ENCODE measurements at regions not wholly inside any gene's neighbourhood (a gene's known extent, or its start where the extent isn't known, plus 50 kb on each side); places are given as distances from the start of the nearest gene placed in this dataset.

DNA sequence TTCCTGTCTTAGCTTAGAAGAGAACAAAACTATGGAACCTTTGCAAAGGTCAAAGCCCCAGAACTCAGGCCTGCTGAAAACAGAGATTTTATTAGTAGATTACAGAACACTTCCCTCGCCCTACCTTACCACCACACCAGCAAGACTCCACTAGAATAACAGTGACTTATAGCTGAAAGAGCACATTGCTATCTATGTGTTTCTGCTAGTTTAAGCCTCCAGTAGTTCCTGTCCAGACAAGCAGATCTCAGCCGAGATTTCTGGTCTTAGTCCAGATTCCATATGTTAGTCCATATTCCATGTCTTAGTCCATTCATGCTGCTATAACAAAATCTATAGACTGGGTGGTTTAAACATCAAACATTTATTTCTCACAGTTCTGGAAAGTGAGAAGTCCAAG lies 412.3 kb upstream of the ID4 start:
- no peak for DNase-seq

DNA sequence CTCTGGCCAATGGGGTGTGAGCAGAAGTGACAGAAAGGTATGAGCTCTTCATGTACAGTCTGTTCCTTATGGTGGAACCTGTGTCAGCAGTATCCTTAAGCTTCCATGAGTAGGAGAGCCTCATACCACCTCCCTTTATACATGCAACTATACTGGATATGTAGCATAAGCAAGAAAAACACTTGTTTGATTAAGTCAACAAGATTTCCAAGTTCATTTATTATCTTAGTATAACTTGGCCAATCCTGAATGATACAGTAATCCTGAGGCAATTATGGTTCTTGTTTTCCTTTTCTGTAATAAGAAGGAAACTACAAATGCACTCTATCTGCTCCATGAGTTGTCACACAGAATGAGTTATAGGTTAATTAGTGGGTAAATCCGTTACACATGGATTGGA lies 409.6 kb upstream of the ID4 start:
- no peak for DNase-seq

GRCh38 chr6:19432966-19433498 lies 404.1 kb upstream of the ID4 start:
- no peak for DNase-seq

DNA sequence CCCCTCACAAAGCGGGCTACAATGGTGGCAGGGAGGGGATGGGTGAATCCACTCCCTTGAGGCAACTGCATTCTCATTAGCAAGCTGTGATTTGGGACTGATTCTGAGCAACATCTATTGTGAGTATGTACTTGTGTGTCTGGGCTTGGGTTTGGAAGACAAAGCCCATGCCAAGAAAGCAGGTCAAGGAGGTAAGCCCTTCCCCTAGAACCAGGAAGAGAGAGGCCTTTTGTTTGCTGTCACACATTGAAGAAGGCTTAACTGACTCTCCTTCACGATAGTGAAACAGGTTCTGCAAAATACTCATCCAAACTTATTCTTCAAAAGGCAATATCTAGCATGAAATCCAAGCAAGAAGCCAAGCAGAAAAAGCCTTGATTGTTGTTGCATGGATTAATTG lies 403.1 kb upstream of the ID4 start:
- DNase-seq, result no peak

GRCh38 chr6:19435755-19436154 lies 401.4 kb upstream of the ID4 start:
- DNase-seq, result no peak

DNA sequence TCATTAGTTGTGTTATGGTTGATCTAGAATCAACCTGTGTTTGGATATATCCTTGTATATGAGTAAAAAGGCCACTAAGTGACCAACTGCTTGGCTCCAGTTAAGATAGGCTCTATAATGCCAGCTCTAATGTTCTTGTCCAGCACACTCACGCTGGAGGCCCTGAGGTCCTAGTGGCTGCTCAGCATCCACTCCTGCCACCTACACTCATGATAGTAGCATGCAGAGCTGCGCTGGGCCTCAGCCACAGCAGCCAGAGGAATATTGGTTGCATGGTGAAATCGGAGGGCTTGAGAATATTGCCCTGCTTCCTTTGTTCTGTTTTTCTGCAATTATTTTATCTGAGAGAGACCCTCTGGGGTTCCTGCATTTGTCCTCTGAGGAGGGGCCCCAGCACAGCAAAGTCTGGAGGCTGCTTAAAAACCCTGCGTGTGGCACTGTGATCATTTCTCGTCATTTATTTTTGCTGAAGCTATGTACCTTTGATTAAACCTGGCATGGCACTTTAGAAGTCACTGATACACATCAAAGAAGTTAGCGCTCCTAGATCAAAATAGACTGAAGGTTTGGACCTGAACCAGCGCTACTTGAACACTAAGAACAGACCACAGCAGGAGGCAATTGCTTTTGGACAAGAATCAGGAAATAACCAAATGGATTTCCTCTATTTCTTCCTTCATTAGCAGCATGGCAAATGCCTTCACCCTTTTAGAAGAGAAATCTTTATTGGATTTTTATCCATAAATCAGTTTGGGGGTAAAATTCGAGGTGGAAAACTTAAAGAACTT lies 398.4 kb upstream of the ID4 start:
- no peak for DNase-seq

GRCh38 chr6:19440531-19440930 lies 396.6 kb upstream of the ID4 start:
- no peak for DNase-seq

GRCh38 chr6:19443411-19443810 lies 393.8 kb upstream of the ID4 start:
- DNase-seq, result no peak

DNA sequence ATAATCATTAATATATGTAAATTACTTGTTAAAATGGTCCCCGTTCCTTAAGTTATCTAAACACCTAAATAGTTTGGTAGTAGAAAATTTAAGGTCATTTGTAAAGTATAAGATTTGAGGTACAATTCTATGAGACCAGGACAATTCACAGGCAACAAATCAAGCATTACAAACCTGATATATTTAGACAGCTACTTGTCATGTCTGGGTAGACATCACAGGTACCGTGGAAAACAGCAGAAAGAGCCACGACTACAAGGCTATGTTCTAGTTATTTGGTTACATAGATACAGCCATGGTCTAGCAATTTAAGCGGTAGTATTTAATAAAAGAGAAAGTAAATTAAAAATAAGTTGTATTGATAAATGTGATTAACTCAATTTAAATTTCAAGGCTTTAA lies 393.1 kb upstream of the ID4 start:
- DNase-seq, result no peak

GRCh38 chr6:19444481-19444880 lies 392.7 kb upstream of the ID4 start:
- DNase-seq, result no peak

DNA sequence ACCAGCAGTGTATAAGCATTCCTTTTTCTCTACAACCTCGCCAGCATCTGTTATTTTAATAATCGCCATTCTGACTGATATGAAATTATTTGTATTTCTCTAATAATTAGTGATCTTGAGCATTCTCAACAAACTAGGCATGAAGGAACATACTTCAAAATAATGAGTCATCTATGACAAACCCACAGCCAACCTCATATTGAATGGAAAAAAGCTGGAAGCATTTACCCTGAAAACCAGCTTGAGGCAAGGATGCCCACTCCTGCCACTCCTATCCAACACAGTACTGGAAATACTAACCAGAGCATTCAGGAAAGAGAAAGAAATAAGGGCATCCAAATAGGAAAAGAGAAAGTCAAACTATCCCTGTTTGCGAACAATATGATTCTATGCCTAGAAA lies 390.6 kb upstream of the ID4 start:
- no peak for DNase-seq

DNA sequence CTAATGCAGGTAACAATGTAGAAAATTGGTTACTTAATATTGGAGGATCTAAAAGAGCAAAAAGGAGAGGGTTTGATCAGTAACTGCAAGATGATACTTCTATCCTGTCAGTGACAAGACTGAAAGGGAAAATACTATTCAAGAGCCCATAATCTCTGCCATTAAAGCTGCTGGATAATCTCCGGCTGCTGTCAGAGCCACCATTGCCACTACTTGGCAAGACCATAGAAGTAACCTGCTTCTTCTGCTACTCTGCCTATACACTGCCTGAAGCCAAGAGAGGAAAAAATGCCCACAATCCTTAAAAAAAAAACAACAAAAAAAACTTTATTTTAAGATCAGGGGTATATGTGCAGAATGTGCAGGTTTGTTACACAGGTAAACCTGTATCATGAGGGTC lies 386.5 kb upstream of the ID4 start:
- DNase-seq, result no peak

DNA sequence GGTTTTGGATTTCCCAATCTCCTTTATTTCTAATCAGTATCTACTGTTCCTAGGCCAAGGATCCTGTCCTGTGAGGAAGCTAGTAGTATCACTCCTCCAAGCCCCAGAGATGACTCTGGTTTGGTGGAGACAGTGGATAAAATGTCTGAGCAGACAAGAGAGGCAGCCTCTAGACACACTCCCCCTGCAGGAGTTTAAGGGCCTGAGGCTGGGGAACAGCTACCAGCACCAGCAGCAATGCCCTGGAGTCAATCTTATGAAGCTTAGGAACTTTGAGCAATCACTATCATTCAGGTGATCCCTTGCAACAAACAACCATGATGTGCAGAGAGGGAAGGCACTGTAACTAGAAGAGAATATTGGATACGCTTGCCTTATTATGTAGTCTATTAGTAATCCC lies 384.7 kb upstream of the ID4 start:
- no peak for DNase-seq

DNA sequence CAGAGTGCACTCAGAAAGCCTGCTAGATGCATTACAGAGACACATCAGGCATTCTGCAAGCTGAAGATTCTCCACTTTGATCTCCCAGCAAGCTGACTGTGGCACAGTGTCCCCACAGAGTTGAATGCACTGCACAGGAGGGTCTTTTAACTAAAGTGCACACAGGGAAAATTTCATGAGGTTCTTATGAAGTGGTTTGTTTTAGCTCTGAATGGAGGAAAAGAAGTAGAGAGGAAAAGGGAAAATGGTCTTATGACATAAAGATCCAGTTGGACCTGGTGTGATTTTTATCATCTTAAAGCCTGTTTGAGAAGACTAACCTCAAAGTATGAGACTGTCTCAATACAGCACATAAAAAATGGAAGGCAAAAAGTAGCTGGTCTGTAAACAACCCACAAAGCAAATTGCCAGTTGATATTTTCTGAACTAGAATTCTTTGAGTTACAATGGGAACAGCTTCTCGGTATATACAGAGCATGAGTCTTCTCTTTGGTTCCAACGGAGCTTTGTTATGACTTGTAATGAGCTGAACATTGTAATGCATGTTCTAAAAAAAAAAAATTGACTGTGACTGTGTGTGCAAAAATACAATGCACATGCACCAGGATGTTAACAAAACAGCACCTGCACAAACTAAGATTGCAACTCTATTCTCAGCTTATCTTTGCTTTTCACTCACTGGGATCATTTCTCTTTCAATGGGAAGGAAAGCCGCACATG lies 383.0 kb upstream of the ID4 start:
- DNase-seq, result no peak

GRCh38 chr6:19454721-19455392 lies 382.3 kb upstream of the ID4 start:
- DNase-seq, result no peak

DNA sequence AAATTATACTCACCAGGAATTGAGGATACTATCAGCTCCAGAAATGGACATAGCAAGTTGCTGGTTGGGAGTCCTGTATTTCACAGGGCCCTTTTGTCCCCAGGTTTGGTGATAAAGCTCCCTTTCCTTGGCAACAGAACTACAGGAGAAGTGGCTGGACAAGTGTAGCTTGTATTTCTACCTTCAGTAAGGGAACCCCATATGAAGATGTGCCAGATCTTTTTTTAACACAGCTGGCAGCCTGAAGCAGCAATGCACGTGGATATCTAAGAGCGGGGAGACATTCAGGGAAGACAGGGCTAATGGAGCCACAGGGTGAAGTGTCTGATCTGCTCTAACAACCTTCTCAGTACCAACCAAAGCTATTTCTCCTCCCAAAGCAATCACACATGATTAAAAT lies 373.9 kb upstream of the ID4 start:
- no peak for DNase-seq

DNA sequence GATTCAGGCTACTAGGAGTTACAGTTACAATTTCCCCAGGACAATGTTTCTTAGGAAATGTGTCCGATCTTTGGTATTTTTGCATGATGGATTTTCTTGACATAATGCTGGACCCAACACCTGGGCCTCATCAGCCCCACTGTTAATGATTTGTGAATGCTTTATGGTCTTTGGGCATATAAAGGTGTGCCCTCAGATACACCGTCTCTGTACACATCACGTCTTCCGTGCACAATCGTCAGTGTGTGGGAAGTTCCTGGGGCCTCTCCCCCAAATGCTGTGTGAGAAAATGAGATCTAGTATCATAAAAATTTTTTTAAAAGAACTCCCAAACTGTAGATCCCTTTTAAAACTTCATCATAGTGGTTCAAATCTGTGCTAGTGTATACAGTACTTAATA lies 373.2 kb upstream of the ID4 start:
- DNase-seq, result no peak

DNA sequence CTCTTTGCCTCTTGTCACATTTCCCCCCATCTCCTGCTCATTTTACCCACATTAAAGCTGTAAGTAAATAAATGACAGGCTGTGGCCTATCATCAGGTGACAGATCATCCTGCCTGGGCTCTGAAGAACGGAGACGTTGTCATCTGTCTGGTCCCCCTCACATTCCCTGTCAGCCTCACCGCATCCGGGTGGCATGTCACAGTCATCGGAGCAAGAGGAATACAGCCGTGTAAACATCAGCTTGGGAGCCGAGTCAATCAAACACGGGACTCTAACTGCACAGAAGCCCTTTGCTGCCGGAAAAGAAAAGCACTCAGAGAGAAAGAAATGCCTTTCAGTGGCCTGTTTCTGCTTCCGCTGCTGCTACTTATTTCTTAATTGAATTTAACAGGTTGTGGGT lies 371.9 kb upstream of the ID4 start:
- DNase-seq, result no peak

DNA sequence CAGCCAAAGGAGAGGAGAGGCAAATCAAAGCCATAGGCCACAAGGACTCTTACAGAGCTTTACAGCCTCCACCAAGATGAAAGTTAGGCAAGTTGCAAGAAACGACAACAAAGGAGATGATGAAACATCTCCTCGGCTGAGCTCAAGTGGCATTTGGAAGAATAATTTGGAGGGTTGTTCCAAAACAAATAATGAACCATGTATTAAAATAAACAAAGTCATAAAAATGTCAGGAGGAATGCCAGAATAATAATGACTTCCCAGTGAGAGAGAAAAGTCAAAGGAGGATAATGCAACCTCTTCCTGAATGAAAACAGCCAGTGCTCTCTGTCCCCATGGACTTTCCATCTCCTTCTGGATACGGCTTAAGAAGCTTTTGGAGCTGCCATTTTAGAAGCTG lies 371.4 kb upstream of the ID4 start:
- no peak for DNase-seq

DNA sequence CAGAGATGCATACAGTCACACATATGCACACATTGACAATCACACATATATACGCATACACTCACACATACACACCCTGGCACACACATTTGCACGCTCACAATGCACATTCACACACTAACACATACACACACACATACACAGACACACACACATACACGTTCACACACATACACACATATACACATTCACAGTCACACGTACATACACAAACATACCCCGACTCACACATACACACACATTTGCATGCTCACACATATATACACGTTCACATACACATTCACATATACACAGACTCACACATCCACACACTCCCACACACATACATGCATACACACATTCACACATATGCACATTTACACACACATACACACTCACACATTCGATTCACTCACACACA lies 366.8 kb upstream of the ID4 start:
- DNase-seq, result no peak

DNA sequence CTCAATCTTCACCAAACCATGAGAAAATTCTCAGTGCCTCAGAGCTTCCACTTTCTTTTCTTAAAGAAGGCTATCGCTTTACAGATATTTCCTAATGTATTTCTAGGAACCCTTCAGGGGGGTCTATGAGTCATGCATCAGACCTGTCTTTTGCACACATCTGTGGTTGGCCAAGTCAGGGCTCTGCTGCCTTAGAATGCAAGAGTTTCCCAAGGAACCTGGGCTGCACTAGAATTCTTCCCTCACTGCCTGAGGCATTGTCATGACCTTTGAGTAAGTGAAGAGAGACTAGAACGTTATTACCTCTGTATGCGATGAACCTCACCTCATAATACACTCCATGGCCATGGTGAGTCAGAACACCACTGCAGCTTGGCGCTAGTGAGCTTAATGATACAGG lies 365.0 kb upstream of the ID4 start:
- no peak for DNase-seq

DNA sequence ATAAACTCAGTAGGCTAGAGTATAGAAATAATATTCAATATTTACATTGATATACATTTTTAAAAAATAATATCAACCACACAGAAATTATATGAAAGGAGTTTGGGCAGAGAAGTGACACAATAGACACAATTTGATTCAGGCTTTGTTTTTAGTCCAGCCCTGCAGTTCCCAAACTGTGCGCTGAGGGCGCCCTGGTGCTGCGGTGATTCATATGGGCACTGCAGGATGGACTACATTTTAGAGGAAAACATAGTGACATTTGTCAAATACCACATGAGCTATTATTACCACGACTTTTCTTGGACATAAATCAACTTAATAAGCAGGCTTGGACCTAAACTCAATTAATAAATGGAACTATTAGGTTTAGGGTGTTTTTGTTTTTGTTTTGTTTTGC lies 364.3 kb upstream of the ID4 start:
- no peak for DNase-seq

- no peak for DNase-seq
Measured at GRCh38 chr6:19477563-19477962, 359.6 kb upstream of the ID4 start.

GRCh38 chr6:19478273-19478672 lies 358.9 kb upstream of the ID4 start:
- no peak for DNase-seq
